GM23338 (cell line): ENCODE measurements at regions not wholly inside any gene's neighbourhood (a gene's known extent, or its start where the extent isn't known, plus 50 kb on each side); places are given as distances from the start of the nearest gene placed in this dataset.

Source experiments
- EZH2phosphoT487 ChIP-seq: fragments of 200-600 bp; sonication (generic); IDR thresholded peaks from one replicate; pipeline ENCODE4 v1.8.1; 2018; ENCODE audit warnings: antibody characterized with exemption; ENCODE audit not compliant: unreplicated experiment
- POLR2AphosphoS5 ChIP-seq: IDR thresholded peaks from 2 replicates; pipeline ENCODE4 v1.6.1; 2016; ENCODE audit warnings: antibody characterized with exemption, low read depth
- ZNF114 ChIP-seq: fragments of 250-450 bp; sonication (Bioruptor Pico); IDR thresholded peaks from 2 replicates; pipeline ENCODE4 v1.5.0; 2020; ENCODE audit warnings: mild to moderate bottlenecking, moderate library complexity
- TF ChIP-seq, protein P1 (sequence below), 2 experiments: fragments of 200-600 bp in 1 of 2; sonication (generic) in 1 of 2; conservative IDR thresholded peaks; 2 replicates each; pipeline versions ENCODE4 v1.5.1 to v1.6.1; 2016 to 2017; ENCODE audit warnings: antibody characterized with exemption in 2 of 2, low read depth in 2 of 2, mild to moderate bottlenecking in 2 of 2, moderate library complexity in 1 of 2
- TF ChIP-seq, protein P2 (sequence below): fragments of 250-450 bp; sonication (Bioruptor Pico); IDR thresholded peaks from 2 replicates; pipeline ENCODE4 v1.5.0; 2020; ENCODE audit warnings: mild to moderate bottlenecking, moderate library complexity
- TF ChIP-seq, protein P3 (sequence below): IDR thresholded peaks from one replicate; pipeline ENCODE4 v1.6.1; 2018; ENCODE audit warnings: antibody characterized with exemption; ENCODE audit not compliant: unreplicated experiment

DNA sequence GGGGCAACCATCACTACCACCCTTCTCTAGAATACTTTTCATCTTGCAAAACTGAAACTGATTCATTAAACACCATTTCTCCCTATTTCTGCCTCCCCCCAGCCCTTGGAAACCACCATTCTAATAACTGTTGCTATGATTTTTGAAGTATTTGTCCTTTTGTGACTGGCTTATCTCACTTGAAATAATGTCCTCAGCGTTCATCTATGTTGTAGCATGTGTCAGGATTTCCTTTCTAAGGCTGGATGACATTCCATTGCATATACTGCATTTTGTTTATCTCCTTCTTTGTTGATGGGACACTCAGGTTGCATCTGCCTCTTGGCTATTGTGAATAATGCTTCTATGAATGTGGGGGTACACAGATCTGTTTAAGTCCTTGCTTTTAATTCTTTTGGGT, 327.6 kb upstream of the ZNF32 start:
- TF ChIP-seq, protein P1, sequence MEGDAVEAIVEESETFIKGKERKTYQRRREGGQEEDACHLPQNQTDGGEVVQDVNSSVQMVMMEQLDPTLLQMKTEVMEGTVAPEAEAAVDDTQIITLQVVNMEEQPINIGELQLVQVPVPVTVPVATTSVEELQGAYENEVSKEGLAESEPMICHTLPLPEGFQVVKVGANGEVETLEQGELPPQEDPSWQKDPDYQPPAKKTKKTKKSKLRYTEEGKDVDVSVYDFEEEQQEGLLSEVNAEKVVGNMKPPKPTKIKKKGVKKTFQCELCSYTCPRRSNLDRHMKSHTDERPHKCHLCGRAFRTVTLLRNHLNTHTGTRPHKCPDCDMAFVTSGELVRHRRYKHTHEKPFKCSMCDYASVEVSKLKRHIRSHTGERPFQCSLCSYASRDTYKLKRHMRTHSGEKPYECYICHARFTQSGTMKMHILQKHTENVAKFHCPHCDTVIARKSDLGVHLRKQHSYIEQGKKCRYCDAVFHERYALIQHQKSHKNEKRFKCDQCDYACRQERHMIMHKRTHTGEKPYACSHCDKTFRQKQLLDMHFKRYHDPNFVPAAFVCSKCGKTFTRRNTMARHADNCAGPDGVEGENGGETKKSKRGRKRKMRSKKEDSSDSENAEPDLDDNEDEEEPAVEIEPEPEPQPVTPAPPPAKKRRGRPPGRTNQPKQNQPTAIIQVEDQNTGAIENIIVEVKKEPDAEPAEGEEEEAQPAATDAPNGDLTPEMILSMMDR (conservative IDR thresholded peaks at IDR 0.05; ENCODE audit: low read depth in 2 of 2) = no peak
- TF ChIP-seq, protein P2, sequence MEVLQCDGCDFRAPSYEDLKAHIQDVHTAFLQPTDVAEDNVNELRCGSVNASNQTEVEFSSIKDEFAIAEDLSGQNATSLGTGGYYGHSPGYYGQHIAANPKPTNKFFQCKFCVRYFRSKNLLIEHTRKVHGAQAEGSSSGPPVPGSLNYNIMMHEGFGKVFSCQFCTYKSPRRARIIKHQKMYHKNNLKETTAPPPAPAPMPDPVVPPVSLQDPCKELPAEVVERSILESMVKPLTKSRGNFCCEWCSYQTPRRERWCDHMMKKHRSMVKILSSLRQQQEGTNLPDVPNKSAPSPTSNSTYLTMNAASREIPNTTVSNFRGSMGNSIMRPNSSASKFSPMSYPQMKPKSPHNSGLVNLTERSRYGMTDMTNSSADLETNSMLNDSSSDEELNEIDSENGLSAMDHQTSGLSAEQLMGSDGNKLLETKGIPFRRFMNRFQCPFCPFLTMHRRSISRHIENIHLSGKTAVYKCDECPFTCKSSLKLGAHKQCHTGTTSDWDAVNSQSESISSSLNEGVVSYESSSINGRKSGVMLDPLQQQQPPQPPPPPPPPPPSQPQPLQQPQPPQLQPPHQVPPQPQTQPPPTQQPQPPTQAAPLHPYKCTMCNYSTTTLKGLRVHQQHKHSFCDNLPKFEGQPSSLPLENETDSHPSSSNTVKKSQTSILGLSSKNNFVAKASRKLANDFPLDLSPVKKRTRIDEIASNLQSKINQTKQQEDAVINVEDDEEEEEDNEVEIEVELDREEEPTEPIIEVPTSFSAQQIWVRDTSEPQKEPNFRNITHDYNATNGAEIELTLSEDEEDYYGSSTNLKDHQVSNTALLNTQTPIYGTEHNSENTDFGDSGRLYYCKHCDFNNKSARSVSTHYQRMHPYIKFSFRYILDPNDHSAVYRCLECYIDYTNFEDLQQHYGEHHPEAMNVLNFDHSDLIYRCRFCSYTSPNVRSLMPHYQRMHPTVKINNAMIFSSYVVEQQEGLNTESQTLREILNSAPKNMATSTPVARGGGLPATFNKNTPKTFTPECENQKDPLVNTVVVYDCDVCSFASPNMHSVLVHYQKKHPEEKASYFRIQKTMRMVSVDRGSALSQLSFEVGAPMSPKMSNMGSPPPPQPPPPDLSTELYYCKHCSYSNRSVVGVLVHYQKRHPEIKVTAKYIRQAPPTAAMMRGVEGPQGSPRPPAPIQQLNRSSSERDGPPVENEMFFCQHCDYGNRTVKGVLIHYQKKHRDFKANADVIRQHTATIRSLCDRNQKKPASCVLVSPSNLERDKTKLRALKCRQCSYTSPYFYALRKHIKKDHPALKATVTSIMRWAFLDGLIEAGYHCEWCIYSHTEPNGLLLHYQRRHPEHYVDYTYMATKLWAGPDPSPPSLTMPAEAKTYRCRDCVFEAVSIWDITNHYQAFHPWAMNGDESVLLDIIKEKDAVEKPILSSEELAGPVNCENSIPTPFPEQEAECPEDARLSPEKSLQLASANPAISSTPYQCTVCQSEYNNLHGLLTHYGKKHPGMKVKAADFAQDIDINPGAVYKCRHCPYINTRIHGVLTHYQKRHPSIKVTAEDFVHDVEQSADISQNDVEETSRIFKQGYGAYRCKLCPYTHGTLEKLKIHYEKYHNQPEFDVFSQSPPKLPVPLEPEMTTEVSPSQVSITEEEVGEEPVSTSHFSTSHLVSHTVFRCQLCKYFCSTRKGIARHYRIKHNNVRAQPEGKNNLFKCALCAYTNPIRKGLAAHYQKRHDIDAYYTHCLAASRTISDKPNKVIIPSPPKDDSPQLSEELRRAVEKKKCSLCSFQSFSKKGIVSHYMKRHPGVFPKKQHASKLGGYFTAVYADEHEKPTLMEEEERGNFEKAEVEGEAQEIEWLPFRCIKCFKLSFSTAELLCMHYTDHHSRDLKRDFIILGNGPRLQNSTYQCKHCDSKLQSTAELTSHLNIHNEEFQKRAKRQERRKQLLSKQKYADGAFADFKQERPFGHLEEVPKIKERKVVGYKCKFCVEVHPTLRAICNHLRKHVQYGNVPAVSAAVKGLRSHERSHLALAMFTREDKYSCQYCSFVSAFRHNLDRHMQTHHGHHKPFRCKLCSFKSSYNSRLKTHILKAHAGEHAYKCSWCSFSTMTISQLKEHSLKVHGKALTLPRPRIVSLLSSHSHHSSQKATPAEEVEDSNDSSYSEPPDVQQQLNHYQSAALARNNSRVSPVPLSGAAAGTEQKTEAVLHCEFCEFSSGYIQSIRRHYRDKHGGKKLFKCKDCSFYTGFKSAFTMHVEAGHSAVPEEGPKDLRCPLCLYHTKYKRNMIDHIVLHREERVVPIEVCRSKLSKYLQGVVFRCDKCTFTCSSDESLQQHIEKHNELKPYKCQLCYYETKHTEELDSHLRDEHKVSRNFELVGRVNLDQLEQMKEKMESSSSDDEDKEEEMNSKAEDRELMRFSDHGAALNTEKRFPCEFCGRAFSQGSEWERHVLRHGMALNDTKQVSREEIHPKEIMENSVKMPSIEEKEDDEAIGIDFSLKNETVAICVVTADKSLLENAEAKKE = no peak
- TF ChIP-seq EZH2phosphoT487 (no peak), ZNF114 (no peak), POLR2AphosphoS5 (no peak)
- TF ChIP-seq, protein P3, sequence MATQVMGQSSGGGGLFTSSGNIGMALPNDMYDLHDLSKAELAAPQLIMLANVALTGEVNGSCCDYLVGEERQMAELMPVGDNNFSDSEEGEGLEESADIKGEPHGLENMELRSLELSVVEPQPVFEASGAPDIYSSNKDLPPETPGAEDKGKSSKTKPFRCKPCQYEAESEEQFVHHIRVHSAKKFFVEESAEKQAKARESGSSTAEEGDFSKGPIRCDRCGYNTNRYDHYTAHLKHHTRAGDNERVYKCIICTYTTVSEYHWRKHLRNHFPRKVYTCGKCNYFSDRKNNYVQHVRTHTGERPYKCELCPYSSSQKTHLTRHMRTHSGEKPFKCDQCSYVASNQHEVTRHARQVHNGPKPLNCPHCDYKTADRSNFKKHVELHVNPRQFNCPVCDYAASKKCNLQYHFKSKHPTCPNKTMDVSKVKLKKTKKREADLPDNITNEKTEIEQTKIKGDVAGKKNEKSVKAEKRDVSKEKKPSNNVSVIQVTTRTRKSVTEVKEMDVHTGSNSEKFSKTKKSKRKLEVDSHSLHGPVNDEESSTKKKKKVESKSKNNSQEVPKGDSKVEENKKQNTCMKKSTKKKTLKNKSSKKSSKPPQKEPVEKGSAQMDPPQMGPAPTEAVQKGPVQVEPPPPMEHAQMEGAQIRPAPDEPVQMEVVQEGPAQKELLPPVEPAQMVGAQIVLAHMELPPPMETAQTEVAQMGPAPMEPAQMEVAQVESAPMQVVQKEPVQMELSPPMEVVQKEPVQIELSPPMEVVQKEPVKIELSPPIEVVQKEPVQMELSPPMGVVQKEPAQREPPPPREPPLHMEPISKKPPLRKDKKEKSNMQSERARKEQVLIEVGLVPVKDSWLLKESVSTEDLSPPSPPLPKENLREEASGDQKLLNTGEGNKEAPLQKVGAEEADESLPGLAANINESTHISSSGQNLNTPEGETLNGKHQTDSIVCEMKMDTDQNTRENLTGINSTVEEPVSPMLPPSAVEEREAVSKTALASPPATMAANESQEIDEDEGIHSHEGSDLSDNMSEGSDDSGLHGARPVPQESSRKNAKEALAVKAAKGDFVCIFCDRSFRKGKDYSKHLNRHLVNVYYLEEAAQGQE = no peak
